OCI-LY7 (cell line): ENCODE measurements at regions not wholly inside any gene's neighbourhood (a gene's known extent, or its start where the extent isn't known, plus 50 kb on each side); places are given as distances from the start of the nearest gene placed in this dataset.
A peak's percentile ranks its signal among the peaks of the same experiment; 100 is the strongest.
"Not testable (repeated sequence)": the region's sequence is repeated elsewhere in the genome, so short reads cannot be mapped to it uniquely, and the experiment has no call there.

Source experiments
- BruUV-seq: library from RNA; stranded (reverse); fragments of 400-500 nt; replicated peaks from 2 replicates; lab custom pipeline; 2021; lab: Mats Ljungman, UMichigan
- CTCF ChIA-PET: fragments of 300-600 bp; sonication (Branson Sonifier 250); formaldehyde crosslinking; loops from one replicate; lab custom pipeline; 2022; ENCODE audit warnings: antibody characterized with exemption; ENCODE audit not compliant: unreplicated experiment; lab: Charles Lee
- POLR2A ChIA-PET: fragments of 300-600 bp; sonication (Branson Sonifier 250); formaldehyde crosslinking; loops from one replicate; lab custom pipeline; 2022; ENCODE audit warnings: antibody characterized with exemption; lab: Charles Lee
- DNase-seq: peaks from one replicate; pipeline ENCODE4 v3.0.0-alpha.2; 2015; ENCODE audit warnings: low spot score
- H2AFZ ChIP-seq: fragments of 200-600 bp; sonication (generic), shearing (Covaris generic); 2 replicates; pipeline ENCODE4 v1.6.1; 2014; ENCODE audit warnings: mild to moderate bottlenecking, antibody characterized with exemption, low read length, moderate library complexity
- H3K27ac ChIP-seq: fragments of 200-600 bp; sonication (generic); 2 replicates; pipeline ENCODE4 v1.5.1; 2014; ENCODE audit warnings: mixed run types, low read depth, mild to moderate bottlenecking, moderate library complexity, low read length, inconsistent platforms; ENCODE audit not compliant: poor library complexity, severe bottlenecking
- H3K36me3 ChIP-seq: fragments of 200-600 bp; sonication (generic); 2 replicates; pipeline ENCODE4 v1.6.1; 2014; ENCODE audit warnings: mild to moderate bottlenecking, antibody characterized with exemption, low read length, moderate library complexity, mixed read lengths; ENCODE audit not compliant: insufficient read depth
- H3K4me1 ChIP-seq: fragments of 200-600 bp; sonication (generic); 2 replicates; pipeline ENCODE4 v1.5.1; 2014; ENCODE audit warnings: mild to moderate bottlenecking, low read length; ENCODE audit not compliant: insufficient read depth, poor library complexity, severe bottlenecking
- H3K4me2 ChIP-seq: fragments of 200-600 bp; sonication (generic); 2 replicates; pipeline ENCODE4 v1.6.1; 2014; ENCODE audit warnings: mild to moderate bottlenecking, low read length
- H3K4me3 ChIP-seq: fragments of 200-600 bp; sonication (generic); 2 replicates; pipeline ENCODE4 v1.5.1; 2014; ENCODE audit warnings: mild to moderate bottlenecking, low read depth, low read length; ENCODE audit not compliant: poor library complexity, severe bottlenecking
- H3K79me2 ChIP-seq: fragments of 200-600 bp; sonication (generic); 2 replicates; pipeline ENCODE4 v1.6.1; 2016; ENCODE audit warnings: low read depth, mild to moderate bottlenecking, low read length, moderate library complexity, mixed read lengths; ENCODE audit not compliant: insufficient read depth
- H3K9me2 ChIP-seq: fragments of 200-600 bp; sonication (generic); 2 replicates; pipeline ENCODE4 v1.6.1; 2016; ENCODE audit warnings: mild to moderate bottlenecking, low read length, mixed read lengths; ENCODE audit not compliant: insufficient read depth
- H3K9me3 ChIP-seq: fragments of 200-600 bp; sonication (generic); 2 replicates; pipeline ENCODE4 v1.6.1; 2014; ENCODE audit warnings: mild to moderate bottlenecking, mixed run types, low read length, mixed read lengths
- H4K20me1 ChIP-seq: fragments of 200-600 bp; sonication (generic); 2 replicates; pipeline ENCODE4 v1.6.1; 2014; ENCODE audit warnings: mild to moderate bottlenecking, antibody characterized with exemption, low read length, moderate library complexity, mixed read lengths; ENCODE audit not compliant: insufficient read depth
- EZH2phosphoT487 ChIP-seq: fragments of 200-600 bp; sonication (generic); IDR thresholded peaks from 2 replicates; pipeline ENCODE4 v1.6.1; 2018; ENCODE audit warnings: low read depth, borderline replicate concordance, mild to moderate bottlenecking, mixed run types, antibody characterized with exemption, low read length, moderate library complexity, mixed read lengths
- intact Hi-C: fragments of 100-400 bp; cut with micrococcal nuclease; formaldehyde crosslinking; loops from one replicate; pipeline ENCODE4 v1.10.0; 2022; ENCODE audit not compliant: unreplicated experiment
- TF ChIP-seq, protein P1 (sequence below): fragments of 200-600 bp; sonication (generic); conservative IDR thresholded peaks from 2 replicates; pipeline ENCODE4 v1.5.1; 2014; ENCODE audit warnings: mild to moderate bottlenecking, antibody characterized with exemption, low read length, moderate library complexity, mixed read lengths

DNA sequence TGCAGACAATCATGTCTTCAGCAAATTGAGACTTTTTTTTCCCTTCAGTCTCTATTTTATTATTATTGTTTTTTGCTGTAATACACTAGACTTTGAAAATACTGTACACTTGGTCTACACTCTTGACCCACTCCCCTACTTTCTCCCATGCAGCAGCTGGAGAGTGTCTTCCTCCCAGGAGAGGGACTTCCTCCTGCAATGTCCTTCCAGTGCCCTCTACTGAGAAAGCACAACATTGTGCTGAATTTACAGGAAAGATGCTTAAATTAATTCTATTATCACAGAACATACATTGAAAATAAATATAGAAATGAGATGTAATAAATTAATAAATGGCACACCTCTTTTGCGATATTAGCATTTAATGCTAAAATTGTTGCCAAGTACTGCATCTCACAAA lies 411.3 kb downstream of the CCSER2 start:
- Histone ChIP-seq H3K79me2 (no peaks in the 10 kb centered on the region), H3K9me3 (no peaks in the 10 kb centered on the region), H3K4me1 (no peaks in the 10 kb centered on the region), H3K9me2 (no peaks in the 10 kb centered on the region), H2AFZ (no peak overlapping the region), H3K4me2 (no peak overlapping the region), H3K36me3 (no peaks in the 10 kb centered on the region), H4K20me1 (no peaks in the 10 kb centered on the region), H3K27ac (no peak overlapping the region), H3K4me3 (no peak overlapping the region)
- DNase-seq: no peak
- no TSS peak for BruUV-seq
- no peak for TF ChIP-seq EZH2phosphoT487
- TF ChIP-seq, protein P1, sequence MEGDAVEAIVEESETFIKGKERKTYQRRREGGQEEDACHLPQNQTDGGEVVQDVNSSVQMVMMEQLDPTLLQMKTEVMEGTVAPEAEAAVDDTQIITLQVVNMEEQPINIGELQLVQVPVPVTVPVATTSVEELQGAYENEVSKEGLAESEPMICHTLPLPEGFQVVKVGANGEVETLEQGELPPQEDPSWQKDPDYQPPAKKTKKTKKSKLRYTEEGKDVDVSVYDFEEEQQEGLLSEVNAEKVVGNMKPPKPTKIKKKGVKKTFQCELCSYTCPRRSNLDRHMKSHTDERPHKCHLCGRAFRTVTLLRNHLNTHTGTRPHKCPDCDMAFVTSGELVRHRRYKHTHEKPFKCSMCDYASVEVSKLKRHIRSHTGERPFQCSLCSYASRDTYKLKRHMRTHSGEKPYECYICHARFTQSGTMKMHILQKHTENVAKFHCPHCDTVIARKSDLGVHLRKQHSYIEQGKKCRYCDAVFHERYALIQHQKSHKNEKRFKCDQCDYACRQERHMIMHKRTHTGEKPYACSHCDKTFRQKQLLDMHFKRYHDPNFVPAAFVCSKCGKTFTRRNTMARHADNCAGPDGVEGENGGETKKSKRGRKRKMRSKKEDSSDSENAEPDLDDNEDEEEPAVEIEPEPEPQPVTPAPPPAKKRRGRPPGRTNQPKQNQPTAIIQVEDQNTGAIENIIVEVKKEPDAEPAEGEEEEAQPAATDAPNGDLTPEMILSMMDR: no peak
- intact Hi-C loops: no loop called here
- ChIA-PET POLR2A (no interaction called here), CTCF (no interaction called here)

DNA sequence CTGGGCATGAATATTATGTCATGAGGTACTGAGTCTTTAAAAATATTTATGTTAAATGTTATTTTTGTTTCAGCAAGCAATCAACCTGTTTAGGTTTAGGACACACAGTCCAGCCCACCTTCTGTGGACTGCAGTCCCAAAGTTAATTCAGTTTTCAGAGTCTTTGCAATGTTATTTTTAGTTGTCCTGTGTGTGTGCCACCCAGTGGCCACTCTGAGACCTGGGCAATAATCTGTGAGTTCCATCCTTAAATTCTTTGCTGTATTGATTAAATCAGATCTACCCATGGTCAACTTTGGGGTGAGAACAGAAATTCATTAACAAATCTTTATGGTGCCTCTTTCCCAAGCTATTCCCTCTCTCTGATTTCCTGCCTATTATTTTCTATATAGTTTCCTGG lies 415.1 kb downstream of the CCSER2 start:
- Histone ChIP-seq H3K4me3 (no peak overlapping the region), H3K27ac (no peak overlapping the region), H3K36me3 (no peaks in the 10 kb centered on the region), H3K4me2 (no peak overlapping the region), H3K79me2 (no peaks in the 10 kb centered on the region), H4K20me1 (no peaks in the 10 kb centered on the region), H3K4me1 (no peaks in the 10 kb centered on the region), H3K9me2 (no peaks in the 10 kb centered on the region), H3K9me3 (no peaks in the 10 kb centered on the region), H2AFZ (no peak overlapping the region)
- no TSS peak for BruUV-seq
- no peak for TF ChIP-seq EZH2phosphoT487
- TF ChIP-seq, protein P1: peak; percentile 66
- intact Hi-C loops: loop anchor here (1.0 kb wide), 1 partner anchor 130 kb away; no protein-coding TSS in a partner anchor
- CTCF ChIA-PET: no interaction called here
- peak; percentile 2 for DNase-seq
- POLR2A ChIA-PET: no interaction called here

DNA sequence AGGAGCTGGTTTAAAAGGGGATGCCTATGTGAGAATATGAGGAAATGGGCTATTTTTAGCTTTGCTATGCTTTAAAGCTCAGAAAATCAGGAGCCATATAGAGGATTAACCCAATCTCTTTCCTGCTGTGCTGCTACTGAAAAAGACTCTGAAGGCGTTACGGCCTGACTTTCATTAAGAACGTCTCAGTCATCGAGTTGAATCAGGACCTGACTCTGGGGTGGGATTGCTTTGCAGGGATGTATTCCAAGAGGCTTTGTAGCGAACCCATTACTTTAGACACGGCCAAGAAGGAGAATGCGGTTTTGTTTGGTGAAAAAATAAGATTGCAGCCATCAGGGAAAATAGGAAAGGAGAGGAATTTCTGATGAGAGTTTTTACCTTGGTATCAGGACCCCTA lies 426.9 kb downstream of the CCSER2 start:
- Histone ChIP-seq H3K9me3 (no peaks in the 10 kb centered on the region), H3K36me3 (no peaks in the 10 kb centered on the region), H3K4me2 (no peak overlapping the region), H3K79me2 (no peaks in the 10 kb centered on the region), H3K27ac (no peak overlapping the region), H3K4me3 (no peak overlapping the region), H2AFZ (no peak overlapping the region), H3K9me2 (no peaks in the 10 kb centered on the region), H3K4me1 (no peaks in the 10 kb centered on the region), H4K20me1 (no peaks in the 10 kb centered on the region)
- intact Hi-C loops: no loop called here
- CTCF ChIA-PET: no interaction called here
- DNase-seq: no peak
- POLR2A ChIA-PET: interaction anchor here (0.6 kb wide), 1 partner anchor 31 kb away, joined by 3 read pairs; no protein-coding TSS in a partner anchor
- TF ChIP-seq EZH2phosphoT487: no peak
- TF ChIP-seq, protein P1: no peak
- no TSS peak for BruUV-seq

DNA sequence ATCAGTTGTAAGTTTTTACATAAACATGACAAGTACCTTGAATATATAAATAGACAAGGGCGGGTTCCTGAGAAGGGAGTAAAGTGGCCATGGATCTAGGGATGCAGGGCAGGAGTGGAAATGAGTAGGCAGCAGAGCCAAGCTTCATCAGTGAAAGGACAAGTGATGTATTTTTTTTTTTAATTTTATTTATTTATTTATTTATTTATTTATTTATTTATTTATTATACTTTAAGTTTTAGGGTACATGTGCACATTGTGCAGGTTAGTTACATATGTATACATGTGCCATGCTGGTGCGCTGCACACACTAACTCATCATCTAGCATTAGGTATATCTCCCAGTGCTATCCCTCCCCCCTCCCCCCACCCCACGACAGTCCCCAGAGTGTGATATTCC lies 428.3 kb downstream of the CCSER2 start:
- H2AFZ ChIP-seq, H3K9me2 ChIP-seq, CTCF ChIA-PET, H3K4me3 ChIP-seq, intact Hi-C loops, H3K9me3 ChIP-seq, H3K79me2 ChIP-seq, DNase-seq, H3K36me3 ChIP-seq, H3K4me1 ChIP-seq, H3K4me2 ChIP-seq, H4K20me1 ChIP-seq, H3K27ac ChIP-seq, BruUV-seq: not testable (repeated sequence)
- POLR2A ChIA-PET: interaction anchor here (0.6 kb wide), 1 partner anchor 824 kb away, joined by 3 read pairs; no protein-coding TSS in a partner anchor
